22Rv1 (cell line): ENCODE measurements at regions not wholly inside any gene's neighbourhood (a gene's known extent, or its start where the extent isn't known, plus 50 kb on each side); places are given as distances from the start of the nearest gene placed in this dataset.

Experiments used
- ZFX ChIP-seq: fragments of 450-650 bp; IDR thresholded peaks from 2 replicates; pipeline ENCODE4 v1.6.1; 2017; ENCODE audit warnings: antibody characterized with exemption, borderline replicate concordance
- TF ChIP-seq, protein P1 (sequence below): fragments of 450-650 bp; IDR thresholded peaks from 2 replicates; pipeline ENCODE4 v1.5.1; 2017; ENCODE audit warnings: mild to moderate bottlenecking

DNA sequence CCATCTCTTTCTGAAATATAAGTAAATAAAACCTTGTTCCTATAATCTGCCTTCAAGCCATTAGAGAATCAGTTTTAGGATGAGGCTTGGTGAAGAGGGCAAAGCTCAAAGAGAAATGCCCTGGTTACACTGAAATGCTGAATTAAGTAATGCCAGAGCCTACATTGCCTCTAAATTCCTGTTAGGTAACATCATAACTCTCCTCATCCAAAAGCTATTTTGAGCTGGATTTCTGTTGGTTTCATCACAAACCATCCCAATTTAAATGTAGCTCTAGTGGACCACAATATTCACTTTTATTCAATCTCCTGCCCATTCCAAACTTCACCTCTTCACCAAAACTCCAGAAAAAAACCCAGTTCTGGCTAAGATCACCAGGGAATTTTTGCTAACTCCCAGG is 1319.7 kb upstream of the TENM3 start:
- TF ChIP-seq, protein P1, sequence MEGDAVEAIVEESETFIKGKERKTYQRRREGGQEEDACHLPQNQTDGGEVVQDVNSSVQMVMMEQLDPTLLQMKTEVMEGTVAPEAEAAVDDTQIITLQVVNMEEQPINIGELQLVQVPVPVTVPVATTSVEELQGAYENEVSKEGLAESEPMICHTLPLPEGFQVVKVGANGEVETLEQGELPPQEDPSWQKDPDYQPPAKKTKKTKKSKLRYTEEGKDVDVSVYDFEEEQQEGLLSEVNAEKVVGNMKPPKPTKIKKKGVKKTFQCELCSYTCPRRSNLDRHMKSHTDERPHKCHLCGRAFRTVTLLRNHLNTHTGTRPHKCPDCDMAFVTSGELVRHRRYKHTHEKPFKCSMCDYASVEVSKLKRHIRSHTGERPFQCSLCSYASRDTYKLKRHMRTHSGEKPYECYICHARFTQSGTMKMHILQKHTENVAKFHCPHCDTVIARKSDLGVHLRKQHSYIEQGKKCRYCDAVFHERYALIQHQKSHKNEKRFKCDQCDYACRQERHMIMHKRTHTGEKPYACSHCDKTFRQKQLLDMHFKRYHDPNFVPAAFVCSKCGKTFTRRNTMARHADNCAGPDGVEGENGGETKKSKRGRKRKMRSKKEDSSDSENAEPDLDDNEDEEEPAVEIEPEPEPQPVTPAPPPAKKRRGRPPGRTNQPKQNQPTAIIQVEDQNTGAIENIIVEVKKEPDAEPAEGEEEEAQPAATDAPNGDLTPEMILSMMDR: no peak
- TF ChIP-seq ZFX: no peak
